NB4 (cell line): ENCODE measurements at regions not wholly inside any gene's neighbourhood (a gene's known extent, or its start where the extent isn't known, plus 50 kb on each side); places are given as distances from the start of the nearest gene placed in this dataset.

Experiments used
- CTCF ChIP-seq: IDR thresholded peaks from one replicate; pipeline ENCODE4 v1.5.1; 2012; ENCODE audit warnings: low read depth, low read length
- POLR2A ChIP-seq: IDR thresholded peaks from 2 replicates; pipeline ENCODE4 v1.6.1; 2011; ENCODE audit warnings: mild to moderate bottlenecking; ENCODE audit not compliant: insufficient read length; ENCODE audit errors: extremely low read depth

- TF ChIP-seq POLR2A (no peak), CTCF (no peak)
These were observed 85.5 kb upstream of the OXGR1 start for GRCh38 chr13:97079726-97080125.
